ENCODE measurements at regions not wholly inside any gene's neighbourhood (a gene's known extent, or its start where the extent isn't known, plus 50 kb on each side); places are given as distances from the start of the nearest gene placed in this dataset.
"Not testable (repeated sequence)": the region's sequence is repeated elsewhere in the genome, so short reads cannot be mapped to it uniquely, and the experiment has no call there.

GRCh38 chr9:41655071-41655554 is 466.0 kb upstream of the ZNG1F start:
- H3K9me2 ChIP-seq (ENCODE audit: insufficient read depth, low read length); H3K9me3 ChIP-seq (ENCODE audit: low read length); H3K27ac ChIP-seq (ENCODE audit: low read depth, low read length, poor library complexity, severe bottlenecking); BruUV-seq (replicated peaks); H3K79me2 ChIP-seq (ENCODE audit: insufficient read depth, low read depth, low read length); H3K36me3 ChIP-seq (ENCODE audit: insufficient read depth, low read length); H4K20me1 ChIP-seq (ENCODE audit: insufficient read depth, low read length); DNase-seq (ENCODE audit: low spot score); H3K4me1 ChIP-seq (ENCODE audit: insufficient read depth, low read length, poor library complexity, severe bottlenecking); H3K4me2 ChIP-seq (ENCODE audit: low read length); intact Hi-C loops (cut with micrococcal nuclease; ENCODE audit: unreplicated experiment); H3K4me3 ChIP-seq (ENCODE audit: low read depth, low read length, poor library complexity, severe bottlenecking); CTCF ChIA-PET (ENCODE audit: unreplicated experiment); H2AFZ ChIP-seq (ENCODE audit: low read length); POLR2A ChIA-PET: not testable (repeated sequence)

GRCh38 chr9:41654349-41654748 is 465.2 kb upstream of the ZNG1F start:
- H3K9me3 ChIP-seq (ENCODE audit: low read length); POLR2A ChIA-PET; H3K27ac ChIP-seq (ENCODE audit: low read depth, low read length, poor library complexity, severe bottlenecking); CTCF ChIA-PET (ENCODE audit: unreplicated experiment); DNase-seq (ENCODE audit: low spot score); BruUV-seq (replicated peaks); H3K79me2 ChIP-seq (ENCODE audit: insufficient read depth, low read depth, low read length); H3K4me3 ChIP-seq (ENCODE audit: low read depth, low read length, poor library complexity, severe bottlenecking); H2AFZ ChIP-seq (ENCODE audit: low read length); H3K36me3 ChIP-seq (ENCODE audit: insufficient read depth, low read length); intact Hi-C loops (cut with micrococcal nuclease; ENCODE audit: unreplicated experiment); H4K20me1 ChIP-seq (ENCODE audit: insufficient read depth, low read length); H3K4me2 ChIP-seq (ENCODE audit: low read length); H3K4me1 ChIP-seq (ENCODE audit: insufficient read depth, low read length, poor library complexity, severe bottlenecking); H3K9me2 ChIP-seq (ENCODE audit: insufficient read depth, low read length): not testable (repeated sequence)

DNA sequence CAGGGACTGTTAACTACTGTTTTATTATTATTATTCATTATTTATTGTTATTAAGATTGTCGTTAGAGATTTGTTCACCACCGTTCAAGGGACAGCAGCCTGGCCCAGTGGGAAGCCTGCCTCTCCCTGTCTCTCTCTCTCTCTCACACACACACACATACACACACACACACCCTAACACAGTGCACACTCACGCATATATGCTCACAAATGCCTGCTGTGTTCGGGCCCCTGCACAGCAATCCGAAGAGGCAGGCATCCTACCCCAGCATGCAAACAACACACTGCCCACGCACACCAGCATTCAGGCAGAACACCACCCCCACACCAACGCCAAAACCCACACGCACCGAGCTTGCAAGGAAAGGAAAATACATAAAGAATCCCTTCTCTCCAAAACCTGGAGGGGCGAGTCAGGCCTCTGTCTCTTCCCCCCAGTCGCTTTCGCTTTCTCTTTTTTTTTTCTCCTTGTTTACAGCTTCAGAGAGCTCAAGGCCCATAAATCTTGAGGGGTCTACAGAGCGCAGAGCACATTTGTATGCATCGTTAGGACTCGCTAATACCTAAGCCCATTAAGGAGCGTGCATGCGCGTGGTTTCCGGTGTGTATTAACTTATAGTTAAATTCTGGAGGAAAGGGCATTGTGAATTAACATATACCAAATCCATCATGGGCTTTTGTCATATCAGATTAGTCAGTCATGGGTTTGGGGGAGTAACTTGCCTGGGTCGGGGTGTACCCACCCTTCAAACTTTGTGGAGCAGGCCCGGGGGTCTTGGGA is 464.6 kb upstream of the ZNG1F start:
- H4K20me1 ChIP-seq (ENCODE audit: insufficient read depth, low read length); H3K4me2 ChIP-seq (ENCODE audit: low read length); CTCF ChIA-PET (ENCODE audit: unreplicated experiment); H2AFZ ChIP-seq (ENCODE audit: low read length); H3K79me2 ChIP-seq (ENCODE audit: insufficient read depth, low read depth, low read length); H3K36me3 ChIP-seq (ENCODE audit: insufficient read depth, low read length); H3K9me2 ChIP-seq (ENCODE audit: insufficient read depth, low read length); H3K27ac ChIP-seq (ENCODE audit: low read depth, low read length, poor library complexity, severe bottlenecking); H3K4me1 ChIP-seq (ENCODE audit: insufficient read depth, low read length, poor library complexity, severe bottlenecking); H3K4me3 ChIP-seq (ENCODE audit: low read depth, low read length, poor library complexity, severe bottlenecking); DNase-seq (ENCODE audit: low spot score); POLR2A ChIA-PET; H3K9me3 ChIP-seq (ENCODE audit: low read length); intact Hi-C loops (cut with micrococcal nuclease; ENCODE audit: unreplicated experiment); BruUV-seq (replicated peaks): not testable (repeated sequence)

GRCh38 chr9:41652800-41653199 is 463.7 kb upstream of the ZNG1F start:
- H4K20me1 ChIP-seq (ENCODE audit: insufficient read depth, low read length); H2AFZ ChIP-seq (ENCODE audit: low read length); H3K4me2 ChIP-seq (ENCODE audit: low read length); POLR2A ChIA-PET; intact Hi-C loops (cut with micrococcal nuclease; ENCODE audit: unreplicated experiment); H3K9me3 ChIP-seq (ENCODE audit: low read length); H3K9me2 ChIP-seq (ENCODE audit: insufficient read depth, low read length); H3K79me2 ChIP-seq (ENCODE audit: insufficient read depth, low read depth, low read length); BruUV-seq (replicated peaks); CTCF ChIA-PET (ENCODE audit: unreplicated experiment); H3K27ac ChIP-seq (ENCODE audit: low read depth, low read length, poor library complexity, severe bottlenecking); H3K4me1 ChIP-seq (ENCODE audit: insufficient read depth, low read length, poor library complexity, severe bottlenecking); H3K36me3 ChIP-seq (ENCODE audit: insufficient read depth, low read length); H3K4me3 ChIP-seq (ENCODE audit: low read depth, low read length, poor library complexity, severe bottlenecking); DNase-seq (ENCODE audit: low spot score): not testable (repeated sequence)

DNA sequence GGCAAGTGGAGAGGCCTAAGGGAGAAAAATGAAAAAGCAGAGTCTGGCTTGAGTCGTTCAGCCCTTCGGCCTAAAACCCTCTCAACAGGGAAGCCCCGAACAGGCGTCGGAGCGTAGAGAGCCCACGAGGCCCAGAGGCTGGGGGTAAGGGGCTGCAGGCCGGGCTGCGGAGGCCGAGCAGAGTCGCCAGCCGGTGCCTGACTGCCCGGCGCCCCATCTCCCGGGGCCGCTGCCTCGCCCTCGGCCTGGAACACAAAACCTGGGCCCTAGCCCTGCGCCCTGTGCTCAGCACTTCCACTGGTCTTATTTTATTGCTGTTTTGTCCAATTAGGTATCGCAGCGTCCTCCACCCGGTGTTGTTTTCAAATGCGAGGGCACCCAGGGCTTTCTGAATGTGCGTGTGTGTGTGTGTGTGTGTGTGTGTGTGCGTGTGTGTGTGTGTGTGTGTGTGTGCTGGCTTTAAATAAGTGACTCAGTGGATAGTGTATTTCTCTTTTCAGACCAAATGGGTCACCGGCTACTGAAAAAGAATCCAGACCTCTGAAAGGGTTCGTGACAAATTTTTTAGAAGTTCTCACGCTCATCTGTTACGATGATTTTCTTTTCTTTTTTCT is 463.1 kb upstream of the ZNG1F start:
- H3K36me3 ChIP-seq (ENCODE audit: insufficient read depth, low read length); H3K79me2 ChIP-seq (ENCODE audit: insufficient read depth, low read depth, low read length); H3K4me1 ChIP-seq (ENCODE audit: insufficient read depth, low read length, poor library complexity, severe bottlenecking); H3K9me3 ChIP-seq (ENCODE audit: low read length); BruUV-seq (replicated peaks); DNase-seq (ENCODE audit: low spot score); POLR2A ChIA-PET; H3K9me2 ChIP-seq (ENCODE audit: insufficient read depth, low read length); H2AFZ ChIP-seq (ENCODE audit: low read length); intact Hi-C loops (cut with micrococcal nuclease; ENCODE audit: unreplicated experiment); H3K4me3 ChIP-seq (ENCODE audit: low read depth, low read length, poor library complexity, severe bottlenecking); H4K20me1 ChIP-seq (ENCODE audit: insufficient read depth, low read length); H3K27ac ChIP-seq (ENCODE audit: low read depth, low read length, poor library complexity, severe bottlenecking); CTCF ChIA-PET (ENCODE audit: unreplicated experiment); H3K4me2 ChIP-seq (ENCODE audit: low read length): not testable (repeated sequence)

DNA sequence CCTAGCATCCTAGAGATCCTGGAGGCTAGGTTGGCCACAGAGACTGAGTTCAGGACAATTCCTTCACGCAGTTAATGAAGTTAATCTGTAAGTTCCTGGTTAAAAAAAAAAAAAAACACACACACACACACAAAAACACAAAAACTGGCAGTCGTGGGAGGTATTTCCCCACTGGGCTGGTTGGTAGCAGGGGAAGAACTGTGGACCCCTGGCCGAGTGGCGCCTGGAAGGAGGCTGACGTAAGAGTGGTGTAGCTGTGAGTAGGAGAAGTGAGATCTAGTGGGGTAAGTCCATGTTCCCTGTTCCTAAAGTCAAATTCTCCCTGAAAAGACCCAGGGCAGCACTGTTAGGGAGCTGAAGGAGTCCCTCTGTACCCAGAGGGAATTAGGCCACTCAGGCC is 461.0 kb upstream of the ZNG1F start:
- H3K4me2 ChIP-seq (ENCODE audit: low read length); intact Hi-C loops (cut with micrococcal nuclease; ENCODE audit: unreplicated experiment); H3K27ac ChIP-seq (ENCODE audit: low read depth, low read length, poor library complexity, severe bottlenecking); H3K9me3 ChIP-seq (ENCODE audit: low read length); H3K9me2 ChIP-seq (ENCODE audit: insufficient read depth, low read length); H3K4me3 ChIP-seq (ENCODE audit: low read depth, low read length, poor library complexity, severe bottlenecking); H3K4me1 ChIP-seq (ENCODE audit: insufficient read depth, low read length, poor library complexity, severe bottlenecking); CTCF ChIA-PET (ENCODE audit: unreplicated experiment); H2AFZ ChIP-seq (ENCODE audit: low read length); DNase-seq (ENCODE audit: low spot score); H3K79me2 ChIP-seq (ENCODE audit: insufficient read depth, low read depth, low read length); POLR2A ChIA-PET; H3K36me3 ChIP-seq (ENCODE audit: insufficient read depth, low read length); BruUV-seq (replicated peaks); H4K20me1 ChIP-seq (ENCODE audit: insufficient read depth, low read length): not testable (repeated sequence)

Measured in OCI-LY7 (cell line).